OCI-LY1 (cell line): ENCODE measurements at regions not wholly inside any gene's neighbourhood (a gene's known extent, or its start where the extent isn't known, plus 50 kb on each side); places are given as distances from the start of the nearest gene placed in this dataset.

Source experiments
- H2AFZ ChIP-seq: fragments of 200-600 bp; sonication (generic), shearing (Covaris generic); 2 replicates; pipeline ENCODE4 v1.6.0; 2014; ENCODE audit warnings: antibody characterized with exemption, mild to moderate bottlenecking, low read length
- H3F3A ChIP-seq: fragments of 200-600 bp; sonication (generic), shearing (Covaris generic); 2 replicates; pipeline ENCODE4 v1.6.0; 2014; ENCODE audit warnings: mild to moderate bottlenecking, antibody characterized with exemption, low read length, moderate library complexity; ENCODE audit not compliant: insufficient read depth
- H3K27ac ChIP-seq: fragments of 200-600 bp; sonication (generic); 2 replicates; pipeline ENCODE4 v1.5.1; 2014; ENCODE audit warnings: low read length, mixed run types, mild to moderate bottlenecking, low read depth; ENCODE audit not compliant: poor library complexity, severe bottlenecking
- H3K27me3 ChIP-seq: fragments of 200-600 bp; sonication (generic); 2 replicates; pipeline ENCODE4 v1.6.0; 2014; ENCODE audit warnings: antibody characterized with exemption, mild to moderate bottlenecking, low read length, moderate library complexity; ENCODE audit not compliant: insufficient read depth
- H3K36me3 ChIP-seq: fragments of 200-600 bp; sonication (generic); 2 replicates; pipeline ENCODE4 v1.6.1; 2014; ENCODE audit warnings: mild to moderate bottlenecking, antibody characterized with exemption, low read length, moderate library complexity, mixed read lengths; ENCODE audit not compliant: insufficient read depth
- H3K4me1 ChIP-seq: fragments of 200-600 bp; sonication (generic); 2 replicates; pipeline ENCODE4 v1.5.1; 2014; ENCODE audit warnings: mild to moderate bottlenecking, low read length, moderate library complexity; ENCODE audit not compliant: insufficient read depth, severe bottlenecking
- H3K4me2 ChIP-seq: fragments of 200-600 bp; sonication (generic), shearing (Covaris generic); 2 replicates; pipeline ENCODE4 v1.6.1; 2014; ENCODE audit warnings: low read length
- H3K4me3 ChIP-seq: fragments of 200-600 bp; sonication (generic); 2 replicates; pipeline ENCODE4 v1.5.1; 2014; ENCODE audit warnings: low read length, low read depth, mild to moderate bottlenecking, mixed read lengths; ENCODE audit not compliant: poor library complexity, severe bottlenecking
- H3K79me2 ChIP-seq: fragments of 200-600 bp; shearing (Covaris generic); 2 replicates; pipeline ENCODE4 v1.6.1; 2016; ENCODE audit warnings: mixed run types, low read length, mixed read lengths; ENCODE audit not compliant: insufficient read depth
- H3K9ac ChIP-seq: fragments of 200-600 bp; sonication (generic), shearing (Covaris generic); 2 replicates; pipeline ENCODE4 v1.6.1; 2014; ENCODE audit warnings: mild to moderate bottlenecking, low read length, mixed read lengths
- H3K9me2 ChIP-seq: fragments of 200-600 bp; sonication (generic), shearing (Covaris generic); 2 replicates; pipeline ENCODE4 v1.6.1; 2014; ENCODE audit warnings: low read depth, mild to moderate bottlenecking, low read length, mixed read lengths
- H3K9me3 ChIP-seq: fragments of 200-600 bp; shearing (Covaris generic); 2 replicates; pipeline ENCODE4 v1.6.1; 2014; ENCODE audit warnings: low read length, mixed read lengths
- H4K20me1 ChIP-seq: fragments of 200-600 bp; sonication (generic), shearing (Covaris generic); 2 replicates; pipeline ENCODE4 v1.6.0; 2016; ENCODE audit warnings: mild to moderate bottlenecking, low read length; ENCODE audit not compliant: insufficient read depth
- CTCF ChIP-seq: fragments of 200-600 bp; sonication (generic), shearing (Covaris generic); IDR thresholded peaks from 2 replicates; pipeline ENCODE4 v1.5.1; 2017; ENCODE audit warnings: mild to moderate bottlenecking, antibody characterized with exemption, low read length, moderate library complexity, mixed read lengths
- EZH2 ChIP-seq: fragments of 200-600 bp; sonication (generic), shearing (Covaris generic); IDR thresholded peaks from 2 replicates; pipeline ENCODE4 v1.8.0; 2017; ENCODE audit warnings: borderline replicate concordance, mixed run types, mild to moderate bottlenecking, antibody characterized with exemption, low read length, moderate library complexity, mixed read lengths

- no peak overlapping the region for H3K4me2 ChIP-seq
- no peaks in the 10 kb centered on the region for H3K9me2 ChIP-seq
- no peak overlapping the region for H2AFZ ChIP-seq
- H3K4me1 ChIP-seq = no peaks in the 10 kb centered on the region
- no peaks in the 10 kb centered on the region for H3K27me3 ChIP-seq
- H3K79me2 ChIP-seq = no peaks in the 10 kb centered on the region
- no peak overlapping the region for H3K27ac ChIP-seq
- no peaks in the 10 kb centered on the region for H4K20me1 ChIP-seq
- no peaks in the 10 kb centered on the region for H3K9me3 ChIP-seq
- H3F3A ChIP-seq = no peaks in the 10 kb centered on the region
- no peaks in the 10 kb centered on the region for H3K36me3 ChIP-seq
- no peak overlapping the region for H3K9ac ChIP-seq
- no peak overlapping the region for H3K4me3 ChIP-seq
- TF ChIP-seq EZH2 = no peak
- TF ChIP-seq CTCF = no peak
Measured at GRCh38 chr14:26851793-26852192, 254.0 kb upstream of the NOVA1 start.

- Histone ChIP-seq H3K9me2 (no peaks in the 10 kb centered on the region), H3K4me2 (no peak overlapping the region), H3K36me3 (no peaks in the 10 kb centered on the region), H3K4me1 (no peaks in the 10 kb centered on the region), H3K27ac (no peak overlapping the region), H3K27me3 (no peaks in the 10 kb centered on the region), H3K4me3 (no peak overlapping the region), H3K9me3 (no peaks in the 10 kb centered on the region), H4K20me1 (no peaks in the 10 kb centered on the region), H3K9ac (no peak overlapping the region), H2AFZ (no peak overlapping the region), H3F3A (no peaks in the 10 kb centered on the region), H3K79me2 (no peaks in the 10 kb centered on the region)
- TF ChIP-seq EZH2 (no peak), CTCF (no peak)
Measured at GRCh38 chr14:26855077-26855753, 257.4 kb upstream of the NOVA1 start.

- Histone ChIP-seq H3K9ac (no peak overlapping the region), H4K20me1 (no peaks in the 10 kb centered on the region), H3K36me3 (no peaks in the 10 kb centered on the region), H3K4me2 (no peak overlapping the region), H3K9me2 (no peaks in the 10 kb centered on the region), H3K27ac (no peak overlapping the region), H3K9me3 (no peaks in the 10 kb centered on the region), H3K4me3 (no peak overlapping the region), H2AFZ (no peak overlapping the region), H3K79me2 (no peaks in the 10 kb centered on the region), H3K4me1 (no peaks in the 10 kb centered on the region), H3K27me3 (no peaks in the 10 kb centered on the region), H3F3A (no peaks in the 10 kb centered on the region)
- no peak for TF ChIP-seq EZH2
- no peak for TF ChIP-seq CTCF
Measured at GRCh38 chr14:26856876-26857518, 259.2 kb upstream of the NOVA1 start.
